Erythroblast (primary cell): ENCODE measurements at regions not wholly inside any gene's neighbourhood (a gene's known extent, or its start where the extent isn't known, plus 50 kb on each side); places are given as distances from the start of the nearest gene placed in this dataset.

ENCODE experiments used
- GATA1 ChIP-seq: IDR thresholded peaks from 2 replicates; pipeline ENCODE4 v1.6.1; 2011; ENCODE audit warnings: low read depth, mild to moderate bottlenecking, control low read depth, low read length, moderate library complexity
- POLR2A ChIP-seq: IDR thresholded peaks from 2 replicates; pipeline ENCODE4 v1.6.1; 2011; ENCODE audit warnings: mild to moderate bottlenecking, low read length

DNA sequence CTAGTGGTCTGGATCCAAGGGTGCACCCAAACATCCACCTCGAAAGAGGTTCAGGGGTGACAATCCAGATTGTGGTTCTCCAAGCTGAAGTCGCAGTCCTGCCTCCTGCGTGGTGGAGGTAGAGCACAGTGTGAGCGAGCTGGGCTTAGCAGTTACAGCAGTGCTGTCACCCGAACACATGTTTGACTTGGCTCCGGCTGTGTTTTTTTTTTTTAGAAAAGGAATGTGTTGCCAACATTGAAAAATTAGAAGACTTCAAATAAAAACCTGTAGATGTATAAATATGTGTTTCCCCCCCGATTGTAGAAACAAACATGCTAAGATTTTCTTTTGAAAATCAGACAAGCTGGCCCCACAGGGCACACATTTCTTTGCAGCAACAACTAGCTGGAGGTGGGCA, 530.8 kb downstream of the SHQ1 start:
- TF ChIP-seq GATA1: no peak
- TF ChIP-seq POLR2A: no peak
